Osteocyte (in vitro differentiated cells): ENCODE measurements at regions not wholly inside any gene's neighbourhood (a gene's known extent, or its start where the extent isn't known, plus 50 kb on each side); places are given as distances from the start of the nearest gene placed in this dataset.
"Not testable (repeated sequence)": the region's sequence is repeated elsewhere in the genome, so short reads cannot be mapped to it uniquely, and the experiment has no call there.

Source experiments
- DNase-seq: peaks from one replicate; pipeline ENCODE4 v3.0.0; 2021; ENCODE audit warnings: mixed read lengths; ENCODE audit not compliant: unreplicated experiment; ENCODE audit errors: extremely low spot score
- H3K27ac Mint-ChIP-seq: one replicate; pipeline ENCODE4 v1.8.0; 2021; ENCODE audit warnings: mild to moderate bottlenecking, mixed read lengths; ENCODE audit not compliant: unreplicated experiment
- H3K27me3 Mint-ChIP-seq: one replicate; pipeline ENCODE4 v1.8.0; 2021; ENCODE audit warnings: mixed read lengths; ENCODE audit not compliant: unreplicated experiment
- H3K36me3 Mint-ChIP-seq: one replicate; pipeline ENCODE4 v1.8.0; 2021; ENCODE audit warnings: mixed read lengths; ENCODE audit not compliant: unreplicated experiment
- H3K4me1 Mint-ChIP-seq: one replicate; pipeline ENCODE4 v1.8.0; 2021; ENCODE audit warnings: mixed read lengths; ENCODE audit not compliant: unreplicated experiment
- H3K4me3 Mint-ChIP-seq: one replicate; pipeline ENCODE4 v1.8.0; 2021; ENCODE audit warnings: mild to moderate bottlenecking, moderate library complexity, mixed read lengths; ENCODE audit not compliant: unreplicated experiment
- H3K9me3 Mint-ChIP-seq: one replicate; pipeline ENCODE4 v1.8.0; 2021; ENCODE audit warnings: mixed read lengths; ENCODE audit not compliant: unreplicated experiment
- CTCF ChIP-seq: fragments of 200-600 bp; sonication (generic); IDR thresholded peaks from 2 replicates; pipeline ENCODE4 v1.5.0; 2021; ENCODE audit warnings: antibody characterized with exemption, mild to moderate bottlenecking, moderate library complexity

- no peak for DNase-seq
- TF ChIP-seq CTCF, result no peak
- peaks cover 21% of the 10 kb centered on the region for H3K4me1 Mint-ChIP-seq
- no peaks in the 10 kb centered on the region for H3K27me3 Mint-ChIP-seq
- H3K9me3 Mint-ChIP-seq, result peaks cover 23% of the 10 kb centered on the region
- peaks cover 5% of the 10 kb centered on the region for H3K36me3 Mint-ChIP-seq
- H3K27ac Mint-ChIP-seq, result peak overlapping the region; percentile 95
- H3K4me3 Mint-ChIP-seq, result no peak overlapping the region
Observed at GRCh38 chr3:34056951-34057390, 258.5 kb downstream of the PDCD6IP start.

- not testable (repeated sequence) for DNase-seq, H3K4me3 Mint-ChIP-seq, H3K27ac Mint-ChIP-seq, H3K36me3 Mint-ChIP-seq, H3K27me3 Mint-ChIP-seq
- Mint-ChIP-seq H3K4me1 (peaks cover 14% of the 10 kb centered on the region), H3K9me3 (peaks cover 20% of the 10 kb centered on the region)
Observed at GRCh38 chr3:34060995-34061394, 262.6 kb downstream of the PDCD6IP start.

GRCh38 chr3:34065901-34066300 lies 267.5 kb downstream of the PDCD6IP start:
- Mint-ChIP-seq H3K9me3 (peaks cover 5% of the 10 kb centered on the region), H3K36me3 (peaks cover 4% of the 10 kb centered on the region), H3K4me3 (no peak overlapping the region), H3K27me3 (no peaks in the 10 kb centered on the region), H3K27ac (no peak overlapping the region), H3K4me1 (no peaks in the 10 kb centered on the region)
- no peak for TF ChIP-seq CTCF
- no peak for DNase-seq

- no peak for DNase-seq
- peaks cover 4% of the 10 kb centered on the region for H3K36me3 Mint-ChIP-seq
- peaks cover 5% of the 10 kb centered on the region for H3K9me3 Mint-ChIP-seq
- H3K27ac Mint-ChIP-seq, result no peak overlapping the region
- H3K4me1 Mint-ChIP-seq, result peaks cover 2% of the 10 kb centered on the region
- no peak for TF ChIP-seq CTCF
- H3K4me3 Mint-ChIP-seq, result no peak overlapping the region
- no peaks in the 10 kb centered on the region for H3K27me3 Mint-ChIP-seq
Observed at GRCh38 chr3:34066328-34066727, 267.9 kb downstream of the PDCD6IP start.

GRCh38 chr3:34066999-34067398 lies 268.6 kb downstream of the PDCD6IP start:
- TF ChIP-seq CTCF, result no peak
- H3K4me3 Mint-ChIP-seq, result no peak overlapping the region
- no peaks in the 10 kb centered on the region for H3K27me3 Mint-ChIP-seq
- no peak overlapping the region for H3K27ac Mint-ChIP-seq
- DNase-seq, result no peak
- H3K4me1 Mint-ChIP-seq, result peaks cover 2% of the 10 kb centered on the region
- H3K9me3 Mint-ChIP-seq, result peaks cover 5% of the 10 kb centered on the region
- H3K36me3 Mint-ChIP-seq, result peaks cover 4% of the 10 kb centered on the region

GRCh38 chr3:34067536-34068051 lies 269.2 kb downstream of the PDCD6IP start:
- Mint-ChIP-seq H3K36me3 (peaks cover 4% of the 10 kb centered on the region), H3K9me3 (peaks cover 5% of the 10 kb centered on the region), H3K27ac (no peak overlapping the region), H3K4me3 (no peak overlapping the region), H3K4me1 (peaks cover 2% of the 10 kb centered on the region), H3K27me3 (no peaks in the 10 kb centered on the region)
- no peak for DNase-seq
- TF ChIP-seq CTCF, result no peak
